Psoas muscle (tissue), 7 donors: ENCODE measurements at regions not wholly inside any gene's neighbourhood (a gene's known extent, or its start where the extent isn't known, plus 50 kb on each side); places are given as distances from the start of the nearest gene placed in this dataset.

Source experiments
- ATAC-seq, 4 donors: fragments of 200-7000 bp; cut with Tn5 transposase; one replicate each; pipeline ENCODE4 v1.9.1; 2020; ENCODE audit warnings: moderate library complexity in 3 of 4, mild to moderate bottlenecking in 2 of 4
- DNase-seq, 2 donors: peaks; one replicate each; pipeline ENCODE4 v3.0.0-alpha.2; 2020
- H3K27ac ChIP-seq: fragments of 200-600 bp; one replicate; pipeline ENCODE4 v1.8.0; 2022
- H3K27me3 ChIP-seq, 3 donors: fragments of 200-600 bp in 1 of 3; one replicate each; pipeline versions ENCODE4 v1.6.1 to v1.8.0; 2013 to 2022; ENCODE audit warnings: low read length in 2 of 3, mild to moderate bottlenecking in 2 of 3, moderate library complexity in 1 of 3; ENCODE audit not compliant: insufficient read depth in 3 of 3
- H3K36me3 ChIP-seq, 2 donors: fragments of 200-600 bp in 1 of 2; one replicate each; pipeline versions ENCODE4 v1.6.1 to v1.8.0; 2013 to 2022; ENCODE audit warnings: low read depth in 1 of 2, mild to moderate bottlenecking in 1 of 2, moderate library complexity in 1 of 2; ENCODE audit not compliant: insufficient read depth in 1 of 2
- H3K4me1 ChIP-seq: fragments of 200-600 bp; one replicate; pipeline ENCODE4 v1.8.0; 2022
- H3K4me3 ChIP-seq: fragments of 200-600 bp; one replicate; pipeline ENCODE4 v1.8.0; 2022; ENCODE audit warnings: mild to moderate bottlenecking
- H3K9me3 ChIP-seq: fragments of 200-600 bp; one replicate; pipeline ENCODE4 v1.8.0; 2022
- WGBS, 3 donors: extraction: QIAGEN DNeasy Blood & Tissue Kit; methylation state at CpG; one replicate each; pipeline versions ENCODE4 v1.1.6 to v1.1.7; 2013; 5-methylcytosine and 5-hydroxymethylcytosine counted together
- intact Hi-C, 2 donors: fragments of 100-400 bp; cut with DNase I; formaldehyde crosslinking; loops; one replicate each; pipeline versions ENCODE4 v1.11.0 to v1.14.2; 2022
- TF ChIP-seq, protein P1 (sequence below): fragments of 200-600 bp; IDR thresholded peaks from one replicate; pipeline ENCODE4 v1.8.0; 2022; ENCODE audit warnings: antibody characterized with exemption
- donor health status: healthy with polysubstance abuse.
- donor health status: DM: no; HTN: no; CAD: no; lungs with moderate emphysema.
- donor health status: Bipolar disorder and iron deficiency.
- donor health status: healthy.
- donor health status: DM: yes; HTN: yes; CAD: no.
- donor health status: DM: no; HTN: no; CAD: no.
- donor health status: DM: yes; HTN: yes; CAD: no.

DNA sequence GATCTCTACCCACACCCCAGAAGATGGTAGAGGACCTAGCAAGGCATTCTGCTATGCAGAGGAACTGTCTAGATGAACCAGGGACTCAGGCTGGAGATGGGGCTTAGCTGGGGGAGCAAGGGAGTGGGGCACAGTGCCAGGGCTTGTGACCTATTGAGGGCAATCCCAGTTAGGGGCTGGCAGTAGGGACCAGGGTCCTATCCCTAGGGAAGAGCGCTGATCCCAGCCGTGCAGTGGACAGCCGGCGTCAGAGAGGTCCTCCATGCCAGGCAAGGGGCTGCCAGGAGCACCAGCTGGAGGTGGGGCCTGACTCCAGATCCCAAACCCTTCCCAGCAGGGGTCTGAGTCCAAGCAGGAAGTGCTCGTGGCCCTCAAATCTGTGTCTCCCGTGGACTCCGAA, 52.7 kb upstream of the NEURL1B start:
- H3K27me3 ChIP-seq = peaks cover 0 to 9% (median 3%) of the 10 kb centered on the region in 3 donors
- TF ChIP-seq, protein P1, sequence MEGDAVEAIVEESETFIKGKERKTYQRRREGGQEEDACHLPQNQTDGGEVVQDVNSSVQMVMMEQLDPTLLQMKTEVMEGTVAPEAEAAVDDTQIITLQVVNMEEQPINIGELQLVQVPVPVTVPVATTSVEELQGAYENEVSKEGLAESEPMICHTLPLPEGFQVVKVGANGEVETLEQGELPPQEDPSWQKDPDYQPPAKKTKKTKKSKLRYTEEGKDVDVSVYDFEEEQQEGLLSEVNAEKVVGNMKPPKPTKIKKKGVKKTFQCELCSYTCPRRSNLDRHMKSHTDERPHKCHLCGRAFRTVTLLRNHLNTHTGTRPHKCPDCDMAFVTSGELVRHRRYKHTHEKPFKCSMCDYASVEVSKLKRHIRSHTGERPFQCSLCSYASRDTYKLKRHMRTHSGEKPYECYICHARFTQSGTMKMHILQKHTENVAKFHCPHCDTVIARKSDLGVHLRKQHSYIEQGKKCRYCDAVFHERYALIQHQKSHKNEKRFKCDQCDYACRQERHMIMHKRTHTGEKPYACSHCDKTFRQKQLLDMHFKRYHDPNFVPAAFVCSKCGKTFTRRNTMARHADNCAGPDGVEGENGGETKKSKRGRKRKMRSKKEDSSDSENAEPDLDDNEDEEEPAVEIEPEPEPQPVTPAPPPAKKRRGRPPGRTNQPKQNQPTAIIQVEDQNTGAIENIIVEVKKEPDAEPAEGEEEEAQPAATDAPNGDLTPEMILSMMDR = no peak
- intact Hi-C loops = no loop called here
- ATAC-seq = no peak
- no peak overlapping the region for H3K27ac ChIP-seq
- 34 to 68% (median 58%) methylated on average over 7 of the region's 7 CpGs for WGBS, 3 donors
- no peak for DNase-seq
- H3K9me3 ChIP-seq = no peaks in the 10 kb centered on the region
- H3K36me3 ChIP-seq = no peaks in the 10 kb centered on the region
- no peak overlapping the region for H3K4me3 ChIP-seq
- H3K4me1 ChIP-seq = peaks cover 2% of the 10 kb centered on the region

- DNase-seq = no peak
- intact Hi-C loops = no loop called here
- ATAC-seq = no peak
- WGBS, 3 donors = 64 to 79% (median 73%) methylated on average over 8 of the region's 8 CpGs
- Histone ChIP-seq H3K27ac (no peak overlapping the region), H3K4me1 (peaks cover 3% of the 10 kb centered on the region), H3K4me3 (no peak overlapping the region), H3K9me3 (no peaks in the 10 kb centered on the region), H3K36me3 (no peaks in the 10 kb centered on the region), H3K27me3 (peaks cover 0 to 9% (median 3%) of the 10 kb centered on the region in 3 donors)
- TF ChIP-seq, protein P1 = no peak
These were observed 54.0 kb upstream of the NEURL1B start for GRCh38 chr5:172587061-172587405.

DNA sequence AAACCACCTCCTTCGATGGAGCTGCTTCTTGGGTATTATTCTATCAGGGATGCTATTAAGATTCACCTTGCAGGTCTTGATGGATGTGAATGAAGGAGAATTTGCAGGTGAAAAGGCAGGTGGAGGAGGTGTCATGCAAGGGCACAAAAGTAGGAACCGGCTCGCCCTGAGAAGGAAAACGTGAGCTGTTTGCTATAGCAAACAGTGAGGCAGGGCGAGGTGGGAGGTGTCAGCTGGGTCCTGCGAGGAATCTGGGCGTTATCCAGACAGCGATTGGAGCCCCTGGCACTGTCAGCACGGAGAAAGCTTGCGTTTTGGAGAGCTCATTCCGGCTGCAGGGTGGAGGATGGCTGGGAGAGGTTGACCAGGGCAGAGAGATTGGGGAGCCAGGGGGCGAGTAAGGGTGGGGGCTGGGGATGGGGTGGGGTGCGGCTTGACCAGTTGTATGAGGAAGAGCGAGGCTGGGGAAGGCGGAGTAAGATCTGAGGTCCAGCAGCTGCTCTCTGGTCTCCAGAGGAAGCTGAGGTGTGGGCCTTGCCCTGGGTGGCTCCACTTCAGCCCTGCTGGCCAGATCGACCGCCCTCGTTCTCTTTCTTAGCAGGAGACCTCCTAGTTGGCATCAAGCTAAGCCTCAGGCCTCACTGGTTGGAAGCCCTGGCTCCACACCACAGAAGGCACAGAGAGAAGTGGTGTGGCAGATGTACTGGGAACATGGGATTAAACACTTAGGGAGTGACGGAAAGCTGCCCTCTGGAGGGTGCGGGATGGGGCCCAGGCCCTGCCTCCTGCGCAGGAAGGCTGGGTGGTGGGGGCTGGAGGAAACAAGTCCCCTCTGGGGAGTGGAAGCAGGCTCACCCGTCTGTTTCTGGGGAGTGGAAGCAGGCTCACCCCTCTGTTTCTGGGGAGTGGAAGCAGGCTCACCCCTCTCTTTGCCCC, 54.7 kb upstream of the NEURL1B start:
- H3K9me3 ChIP-seq = no peaks in the 10 kb centered on the region
- H3K27me3 ChIP-seq = peaks cover 0 to 9% (median 3%) of the 10 kb centered on the region in 3 donors
- H3K27ac ChIP-seq = peak overlapping the region; percentile 23
- TF ChIP-seq, protein P1 = no peak
- H3K36me3 ChIP-seq = no peaks in the 10 kb centered on the region
- DNase-seq (no peak), ATAC-seq (no peak)
- intact Hi-C loops = no loop called here
- 35 to 37% (median 36%) methylated on average over 19 to 22 of the region's 22 CpGs for WGBS, 3 donors
- no peak overlapping the region for H3K4me3 ChIP-seq
- H3K4me1 ChIP-seq = peaks cover 3% of the 10 kb centered on the region

- Histone ChIP-seq H3K36me3 (no peaks in the 10 kb centered on the region), H3K27me3 (peaks cover 0 to 9% (median 3%) of the 10 kb centered on the region in 3 donors), H3K4me3 (no peak overlapping the region), H3K27ac (peak overlapping the region; percentile 75), H3K9me3 (no peaks in the 10 kb centered on the region), H3K4me1 (peaks cover 3% of the 10 kb centered on the region)
- DNase-seq (peak in 1 of 2 donors; percentile 68), ATAC-seq (peak in 2 of 4 donors; percentile 39 to 54)
- intact Hi-C loops = no loop called here
- WGBS, 3 donors = 42 to 65% (median 51%) methylated on average over 5 of the region's 5 CpGs
- TF ChIP-seq, protein P1 = no peak
These were observed 55.9 kb upstream of the NEURL1B start for GRCh38 chr5:172585114-172585513.
